ENCODE measurements at regions not wholly inside any gene's neighbourhood (a gene's known extent, or its start where the extent isn't known, plus 50 kb on each side); places are given as distances from the start of the nearest gene placed in this dataset.

DNA sequence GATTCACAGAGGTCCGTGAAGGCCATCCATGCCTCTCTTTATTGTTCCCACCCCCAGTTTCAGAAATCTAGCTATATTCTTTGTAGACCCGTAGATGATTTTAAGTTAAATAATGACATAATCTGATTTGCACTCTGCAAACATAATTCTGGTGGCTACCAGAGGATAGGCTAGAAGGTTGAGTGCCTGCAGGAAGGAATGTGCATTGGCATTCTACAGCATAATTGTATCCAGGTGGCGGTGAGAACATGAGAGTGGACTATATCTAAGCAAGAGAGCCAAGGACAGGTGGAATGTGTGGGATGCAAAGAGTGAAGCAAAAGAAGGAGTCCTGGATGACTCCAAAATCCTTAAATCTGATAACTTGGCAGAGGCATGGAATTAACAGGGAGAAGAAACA is 298.5 kb upstream of the MME start:
- TF ChIP-seq EP300 (IDR thresholded peaks at IDR 0.05) (no peak), POLR2A (IDR thresholded peaks at IDR 0.05; ENCODE audit: low read length) (no peak), KDM1A (IDR thresholded peaks at IDR 0.05; ENCODE audit: low read depth) (no peak), RAD21 (conservative IDR thresholded peaks at IDR 0.05 in 1 of 2, IDR thresholded peaks at IDR 0.05 in 1 of 2) (no peak)
- TF ChIP-seq, protein P1, sequence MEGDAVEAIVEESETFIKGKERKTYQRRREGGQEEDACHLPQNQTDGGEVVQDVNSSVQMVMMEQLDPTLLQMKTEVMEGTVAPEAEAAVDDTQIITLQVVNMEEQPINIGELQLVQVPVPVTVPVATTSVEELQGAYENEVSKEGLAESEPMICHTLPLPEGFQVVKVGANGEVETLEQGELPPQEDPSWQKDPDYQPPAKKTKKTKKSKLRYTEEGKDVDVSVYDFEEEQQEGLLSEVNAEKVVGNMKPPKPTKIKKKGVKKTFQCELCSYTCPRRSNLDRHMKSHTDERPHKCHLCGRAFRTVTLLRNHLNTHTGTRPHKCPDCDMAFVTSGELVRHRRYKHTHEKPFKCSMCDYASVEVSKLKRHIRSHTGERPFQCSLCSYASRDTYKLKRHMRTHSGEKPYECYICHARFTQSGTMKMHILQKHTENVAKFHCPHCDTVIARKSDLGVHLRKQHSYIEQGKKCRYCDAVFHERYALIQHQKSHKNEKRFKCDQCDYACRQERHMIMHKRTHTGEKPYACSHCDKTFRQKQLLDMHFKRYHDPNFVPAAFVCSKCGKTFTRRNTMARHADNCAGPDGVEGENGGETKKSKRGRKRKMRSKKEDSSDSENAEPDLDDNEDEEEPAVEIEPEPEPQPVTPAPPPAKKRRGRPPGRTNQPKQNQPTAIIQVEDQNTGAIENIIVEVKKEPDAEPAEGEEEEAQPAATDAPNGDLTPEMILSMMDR (IDR thresholded peaks at IDR 0.05): no peak
- TF ChIP-seq, protein P2, sequence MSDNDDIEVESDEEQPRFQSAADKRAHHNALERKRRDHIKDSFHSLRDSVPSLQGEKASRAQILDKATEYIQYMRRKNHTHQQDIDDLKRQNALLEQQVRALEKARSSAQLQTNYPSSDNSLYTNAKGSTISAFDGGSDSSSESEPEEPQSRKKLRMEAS (IDR thresholded peaks at IDR 0.05): no peak
- TF ChIP-seq, protein P3, sequence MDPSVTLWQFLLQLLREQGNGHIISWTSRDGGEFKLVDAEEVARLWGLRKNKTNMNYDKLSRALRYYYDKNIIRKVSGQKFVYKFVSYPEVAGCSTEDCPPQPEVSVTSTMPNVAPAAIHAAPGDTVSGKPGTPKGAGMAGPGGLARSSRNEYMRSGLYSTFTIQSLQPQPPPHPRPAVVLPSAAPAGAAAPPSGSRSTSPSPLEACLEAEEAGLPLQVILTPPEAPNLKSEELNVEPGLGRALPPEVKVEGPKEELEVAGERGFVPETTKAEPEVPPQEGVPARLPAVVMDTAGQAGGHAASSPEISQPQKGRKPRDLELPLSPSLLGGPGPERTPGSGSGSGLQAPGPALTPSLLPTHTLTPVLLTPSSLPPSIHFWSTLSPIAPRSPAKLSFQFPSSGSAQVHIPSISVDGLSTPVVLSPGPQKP (IDR thresholded peaks at IDR 0.05; ENCODE audit: low read depth, low read length): no peak

Measured in A549 (cell line).